Left renal cortex interstitium (tissue), 4 donors: ENCODE measurements at regions not wholly inside any gene's neighbourhood (a gene's known extent, or its start where the extent isn't known, plus 50 kb on each side); places are given as distances from the start of the nearest gene placed in this dataset.
"Not testable (repeated sequence)": the region's sequence is repeated elsewhere in the genome, so short reads cannot be mapped to it uniquely, and the experiment has no call there.

Experiments used
- DNase-seq, 4 donors: peaks; one replicate each; pipeline ENCODE4 v3.0.0-alpha.2; 2013; ENCODE audit warnings: low read depth in 4 of 4, low spot score in 2 of 4, missing footprints in 1 of 4

- no peak for DNase-seq
These were observed 201.0 kb upstream of the NABP1 start for GRCh38 chr2:191476901-191477300.

GRCh38 chr2:191478799-191479679, 198.9 kb upstream of the NABP1 start:
- DNase-seq, result no peak

GRCh38 chr2:191479680-191480023, 198.3 kb upstream of the NABP1 start:
- DNase-seq, result no peak

GRCh38 chr2:191481305-191482070, 196.4 kb upstream of the NABP1 start:
- DNase-seq, result no peak

- no peak for DNase-seq
These were observed 194.8 kb upstream of the NABP1 start for GRCh38 chr2:191483117-191483516.

- no peak for DNase-seq
These were observed 191.2 kb upstream of the NABP1 start for GRCh38 chr2:191486584-191487320.

- no peak for DNase-seq
These were observed 189.8 kb upstream of the NABP1 start for GRCh38 chr2:191488135-191488534.

GRCh38 chr2:191489177-191489576, 188.8 kb upstream of the NABP1 start:
- DNase-seq, result no peak

GRCh38 chr2:191496838-191497237, 181.1 kb upstream of the NABP1 start:
- no peak for DNase-seq

GRCh38 chr2:191497822-191498221, 180.1 kb upstream of the NABP1 start:
- DNase-seq, result no peak

- DNase-seq, result no peak
These were observed 178.9 kb upstream of the NABP1 start for GRCh38 chr2:191499050-191499449.

- no peak for DNase-seq
These were observed 177.9 kb upstream of the NABP1 start for GRCh38 chr2:191499874-191500565.

GRCh38 chr2:191500566-191500883, 177.4 kb upstream of the NABP1 start:
- DNase-seq, result no peak

GRCh38 chr2:191500884-191501560, 176.9 kb upstream of the NABP1 start:
- no peak for DNase-seq

GRCh38 chr2:191501561-191502168, 176.3 kb upstream of the NABP1 start:
- DNase-seq, result peak in 2 of 4 donors; percentile 32 to 65

GRCh38 chr2:191506515-191506914, 171.4 kb upstream of the NABP1 start:
- DNase-seq, result no peak

- not testable (repeated sequence) for DNase-seq
These were observed 170.6 kb upstream of the NABP1 start for GRCh38 chr2:191507252-191507853.

- no peak for DNase-seq
These were observed 169.2 kb upstream of the NABP1 start for GRCh38 chr2:191508738-191509137.

- DNase-seq, result no peak
These were observed 165.6 kb upstream of the NABP1 start for GRCh38 chr2:191512216-191512835.
